Astrocyte (in vitro differentiated cells and primary cell): ENCODE measurements at regions not wholly inside any gene's neighbourhood (a gene's known extent, or its start where the extent isn't known, plus 50 kb on each side); places are given as distances from the start of the nearest gene placed in this dataset.

Experiments used
- DNase-seq: peaks from one replicate; pipeline ENCODE4 v3.0.0-alpha.2; 2010; ENCODE audit warnings: low read depth
- FAIRE-seq: peaks from 2 replicates; lab custom pipeline; 2011; peaks lifted over from hg19 to GRCh38; lab: Jason Lieb, UNC
- H2AFZ ChIP-seq: 2 replicates; pipeline ENCODE4 v1.6.0; 2012; ENCODE audit warnings: low read depth, low read length, inconsistent platforms
- H3K27ac ChIP-seq: 2 replicates; pipeline ENCODE4 v1.5.1; 2011; ENCODE audit warnings: low read depth, low read length, inconsistent platforms
- H3K27me3 ChIP-seq: 2 replicates; pipeline ENCODE4 v1.6.0; 2011; ENCODE audit warnings: low read length, inconsistent platforms; ENCODE audit not compliant: insufficient read depth
- H3K36me3 ChIP-seq: 2 replicates; pipeline ENCODE4 v1.5.1; 2011; ENCODE audit warnings: low read length, inconsistent platforms; ENCODE audit not compliant: insufficient read depth
- H3K4me1 ChIP-seq: 2 replicates; pipeline ENCODE4 v1.5.1; 2011; ENCODE audit warnings: low read length, inconsistent platforms; ENCODE audit not compliant: insufficient read depth
- H3K4me2 ChIP-seq: 2 replicates; pipeline ENCODE4 v1.6.0; 2012; ENCODE audit warnings: low read length, inconsistent platforms
- H3K4me3 ChIP-seq: 2 replicates; pipeline ENCODE4 v1.5.1; 2011; ENCODE audit warnings: low read depth, mild to moderate bottlenecking, low read length, inconsistent platforms; ENCODE audit not compliant: insufficient read depth
- H3K79me2 ChIP-seq: 2 replicates; pipeline ENCODE4 v1.6.0; 2012; ENCODE audit warnings: mild to moderate bottlenecking, low read length, inconsistent platforms; ENCODE audit not compliant: insufficient read depth
- H3K9ac ChIP-seq: 2 replicates; pipeline ENCODE4 v1.6.0; 2012; ENCODE audit warnings: mild to moderate bottlenecking, low read length, inconsistent platforms
- H3K9me3 ChIP-seq: 2 replicates; pipeline ENCODE4 v1.5.1; 2012; ENCODE audit warnings: low read depth, mild to moderate bottlenecking, low read length, inconsistent platforms; ENCODE audit not compliant: insufficient read depth
- H4K20me1 ChIP-seq: 2 replicates; pipeline ENCODE4 v1.6.0; 2012; ENCODE audit warnings: low read length, inconsistent platforms; ENCODE audit not compliant: insufficient read depth
- H3K27ac Mint-ChIP-seq: one replicate; pipeline ENCODE4 v1.8.0; 2021; ENCODE audit warnings: mild to moderate bottlenecking, mixed read lengths; ENCODE audit not compliant: unreplicated experiment
- H3K27me3 Mint-ChIP-seq: one replicate; pipeline ENCODE4 v1.8.0; 2021; ENCODE audit warnings: low read depth, mixed read lengths; ENCODE audit not compliant: unreplicated experiment
- H3K36me3 Mint-ChIP-seq: one replicate; pipeline ENCODE4 v1.8.0; 2021; ENCODE audit warnings: low read depth, mixed read lengths; ENCODE audit not compliant: unreplicated experiment
- H3K4me1 Mint-ChIP-seq: one replicate; pipeline ENCODE4 v1.8.0; 2021; ENCODE audit warnings: low read depth, mixed read lengths; ENCODE audit not compliant: unreplicated experiment
- H3K4me3 Mint-ChIP-seq: one replicate; pipeline ENCODE4 v1.8.0; 2021; ENCODE audit warnings: mild to moderate bottlenecking, moderate library complexity, mixed read lengths; ENCODE audit not compliant: unreplicated experiment
- H3K9me3 Mint-ChIP-seq: one replicate; pipeline ENCODE4 v1.8.0; 2021; ENCODE audit warnings: mild to moderate bottlenecking, mixed read lengths; ENCODE audit not compliant: unreplicated experiment
- CTCF ChIP-seq: IDR thresholded peaks from 2 replicates; pipeline ENCODE4 v1.5.1; 2011; ENCODE audit warnings: low read depth, mild to moderate bottlenecking, inconsistent platforms, low read length, moderate library complexity; ENCODE audit not compliant: insufficient read depth
- EZH2 ChIP-seq: IDR thresholded peaks from 2 replicates; pipeline ENCODE4 v1.6.1; 2012; ENCODE audit warnings: mild to moderate bottlenecking, low read length, inconsistent platforms; ENCODE audit not compliant: insufficient read depth

GRCh38 chr4:64195582-64195981, 213.7 kb downstream of the TECRL start:
- Mint-ChIP-seq H3K4me1 (peaks cover 2% of the 10 kb centered on the region), H3K4me3 (no peak overlapping the region), H3K36me3 (no peaks in the 10 kb centered on the region), H3K27me3 (no peaks in the 10 kb centered on the region), H3K9me3 (no peaks in the 10 kb centered on the region), H3K27ac (no peak overlapping the region)
- H3K27ac ChIP-seq = no peak overlapping the region
- no peaks in the 10 kb centered on the region for H3K79me2 ChIP-seq
- no peaks in the 10 kb centered on the region for H3K36me3 ChIP-seq
- H3K4me2 ChIP-seq = no peak overlapping the region
- H2AFZ ChIP-seq = no peak overlapping the region
- no peaks in the 10 kb centered on the region for H3K27me3 ChIP-seq
- no peak for DNase-seq
- no peaks in the 10 kb centered on the region for H3K9me3 ChIP-seq
- no peak for TF ChIP-seq EZH2
- TF ChIP-seq CTCF = no peak
- H3K4me1 ChIP-seq = no peaks in the 10 kb centered on the region
- no peaks in the 10 kb centered on the region for H4K20me1 ChIP-seq
- no peak overlapping the region for H3K4me3 ChIP-seq
- H3K9ac ChIP-seq = no peak overlapping the region
- no peak for FAIRE-seq

GRCh38 chr4:64192731-64193412, 216.4 kb downstream of the TECRL start:
- Histone ChIP-seq H3K27ac (no peak overlapping the region), H4K20me1 (no peaks in the 10 kb centered on the region), H2AFZ (no peak overlapping the region), H3K9ac (no peak overlapping the region), H3K36me3 (no peaks in the 10 kb centered on the region), H3K4me2 (no peak overlapping the region), H3K79me2 (no peaks in the 10 kb centered on the region), H3K9me3 (no peaks in the 10 kb centered on the region), H3K4me3 (no peak overlapping the region), H3K4me1 (no peaks in the 10 kb centered on the region), H3K27me3 (no peaks in the 10 kb centered on the region)
- TF ChIP-seq CTCF (no peak), EZH2 (no peak)
- Mint-ChIP-seq H3K36me3 (no peaks in the 10 kb centered on the region), H3K9me3 (no peaks in the 10 kb centered on the region), H3K4me3 (no peak overlapping the region), H3K4me1 (no peaks in the 10 kb centered on the region), H3K27ac (no peak overlapping the region), H3K27me3 (no peaks in the 10 kb centered on the region)
- FAIRE-seq = no peak
- no peak for DNase-seq

- H3K79me2 ChIP-seq = no peaks in the 10 kb centered on the region
- H3K27ac ChIP-seq = no peak overlapping the region
- H3K4me2 ChIP-seq = no peak overlapping the region
- no peak for TF ChIP-seq EZH2
- no peak for TF ChIP-seq CTCF
- H3K27me3 Mint-ChIP-seq = no peaks in the 10 kb centered on the region
- no peak overlapping the region for H3K4me3 Mint-ChIP-seq
- no peak overlapping the region for H3K4me3 ChIP-seq
- no peaks in the 10 kb centered on the region for H3K4me1 Mint-ChIP-seq
- no peaks in the 10 kb centered on the region for H3K9me3 ChIP-seq
- H3K27me3 ChIP-seq = no peaks in the 10 kb centered on the region
- no peaks in the 10 kb centered on the region for H3K4me1 ChIP-seq
- no peaks in the 10 kb centered on the region for H4K20me1 ChIP-seq
- H3K9ac ChIP-seq = no peak overlapping the region
- no peaks in the 10 kb centered on the region for H3K36me3 Mint-ChIP-seq
- H3K9me3 Mint-ChIP-seq = no peaks in the 10 kb centered on the region
- DNase-seq = no peak
- no peak overlapping the region for H2AFZ ChIP-seq
- H3K36me3 ChIP-seq = no peaks in the 10 kb centered on the region
- no peak overlapping the region for H3K27ac Mint-ChIP-seq
- FAIRE-seq = no peak
Measured at GRCh38 chr4:64174247-64174882, 234.9 kb downstream of the TECRL start.
